ENCODE measurements at regions not wholly inside any gene's neighbourhood (a gene's known extent, or its start where the extent isn't known, plus 50 kb on each side); places are given as distances from the start of the nearest gene placed in this dataset.

GRCh38 chr9:89952401-89952800 lies 347.6 kb downstream of the GADD45G start (continued):
- TF ChIP-seq CHD7 (IDR thresholded peaks at IDR 0.05; ENCODE audit: insufficient replicate concordance, low read length), result no peak
- TF ChIP-seq SIX5 (IDR thresholded peaks at IDR 0.05; ENCODE audit: low read depth, low read length), result no peak
- no peak for TF ChIP-seq RNF2 (IDR thresholded peaks at IDR 0.05; ENCODE audit: borderline replicate concordance, low read depth, low read length, missing control alignments, poor library complexity, severe bottlenecking)
- no peak for TF ChIP-seq BCL11A (IDR thresholded peaks at IDR 0.05; ENCODE audit: low read depth in 2 of 2, low read length in 2 of 2)
- TF ChIP-seq ATF3 (IDR thresholded peaks at IDR 0.05; ENCODE audit: insufficient read depth, low read depth, low read length), result no peak

Measured in H1 (cell line).